ENCODE measurements at regions not wholly inside any gene's neighbourhood (a gene's known extent, or its start where the extent isn't known, plus 50 kb on each side); places are given as distances from the start of the nearest gene placed in this dataset.
A peak's percentile ranks its signal among the peaks of the same experiment; 100 is the strongest.

DNA sequence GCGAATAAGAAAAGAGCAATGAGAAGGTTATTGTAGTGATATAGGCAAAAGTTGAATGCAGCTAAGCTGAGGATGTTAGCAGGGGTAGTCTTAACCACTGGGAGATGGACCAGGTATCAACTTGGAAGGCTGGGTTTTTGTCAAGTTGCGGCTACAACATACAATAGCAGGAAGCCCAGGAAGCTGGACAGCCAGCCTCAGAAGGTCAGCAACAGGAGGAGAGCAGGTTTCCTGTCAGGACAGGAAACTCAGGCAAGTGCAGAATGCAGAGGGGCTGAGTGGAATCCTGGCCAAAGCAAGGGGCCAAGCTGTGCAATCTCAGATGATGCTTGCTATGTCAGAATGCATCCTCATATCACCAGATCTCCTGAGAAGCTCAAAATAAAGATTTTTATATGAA is 530.0 kb upstream of the ID2 start:
- H3K4me3 ChIP-seq (ENCODE audit: control insufficient read depth, low read depth, low read length) = no peak overlapping the region
- TF ChIP-seq, protein P1, sequence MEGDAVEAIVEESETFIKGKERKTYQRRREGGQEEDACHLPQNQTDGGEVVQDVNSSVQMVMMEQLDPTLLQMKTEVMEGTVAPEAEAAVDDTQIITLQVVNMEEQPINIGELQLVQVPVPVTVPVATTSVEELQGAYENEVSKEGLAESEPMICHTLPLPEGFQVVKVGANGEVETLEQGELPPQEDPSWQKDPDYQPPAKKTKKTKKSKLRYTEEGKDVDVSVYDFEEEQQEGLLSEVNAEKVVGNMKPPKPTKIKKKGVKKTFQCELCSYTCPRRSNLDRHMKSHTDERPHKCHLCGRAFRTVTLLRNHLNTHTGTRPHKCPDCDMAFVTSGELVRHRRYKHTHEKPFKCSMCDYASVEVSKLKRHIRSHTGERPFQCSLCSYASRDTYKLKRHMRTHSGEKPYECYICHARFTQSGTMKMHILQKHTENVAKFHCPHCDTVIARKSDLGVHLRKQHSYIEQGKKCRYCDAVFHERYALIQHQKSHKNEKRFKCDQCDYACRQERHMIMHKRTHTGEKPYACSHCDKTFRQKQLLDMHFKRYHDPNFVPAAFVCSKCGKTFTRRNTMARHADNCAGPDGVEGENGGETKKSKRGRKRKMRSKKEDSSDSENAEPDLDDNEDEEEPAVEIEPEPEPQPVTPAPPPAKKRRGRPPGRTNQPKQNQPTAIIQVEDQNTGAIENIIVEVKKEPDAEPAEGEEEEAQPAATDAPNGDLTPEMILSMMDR (conservative IDR thresholded peaks at IDR 0.05; ENCODE audit: control insufficient read depth, insufficient read depth, low read depth, low read length) = no peak
- no peak for DNase-seq (ENCODE audit: low read depth)

DNA sequence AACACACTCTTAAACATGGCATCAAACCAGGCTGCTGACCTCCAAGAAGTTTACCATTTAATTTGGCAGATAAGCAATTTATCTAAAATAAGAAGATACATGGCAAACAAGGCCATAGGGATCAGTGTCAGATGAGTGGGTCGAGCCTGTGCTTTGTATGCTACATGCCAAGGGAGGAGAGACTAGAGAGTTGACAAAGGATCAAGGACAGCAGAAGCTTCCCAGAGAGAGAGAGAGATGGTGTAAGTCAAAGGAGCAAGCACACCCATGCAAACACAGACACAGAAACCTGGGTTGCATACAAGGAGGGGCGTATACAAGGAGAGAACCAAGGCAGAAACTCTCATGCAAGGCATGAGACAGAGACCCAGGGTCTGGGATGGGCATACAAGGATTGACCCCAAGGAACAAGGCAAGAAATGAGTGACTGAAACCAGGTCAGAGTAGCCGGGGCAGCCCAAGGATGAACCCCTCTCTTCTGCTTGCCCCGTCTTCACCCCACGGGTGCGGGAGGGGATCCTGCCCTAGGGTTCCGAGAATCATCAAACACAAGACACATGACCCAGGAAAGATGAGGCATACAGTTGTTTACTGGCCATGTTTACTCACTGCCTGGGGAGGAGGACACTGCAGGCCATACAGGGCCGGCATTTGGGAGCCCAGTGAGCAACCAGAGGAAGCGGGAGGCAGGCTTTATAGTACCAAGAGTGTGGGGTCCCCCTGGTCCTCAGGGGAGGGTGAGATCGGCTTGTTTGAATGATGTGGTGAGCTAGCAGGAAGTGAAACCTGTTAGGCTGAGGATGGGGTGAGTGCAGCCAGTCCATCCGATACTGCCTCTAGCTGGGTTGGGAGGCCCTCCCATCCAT is 529.2 kb upstream of the ID2 start:
- H3K4me3 ChIP-seq (ENCODE audit: control insufficient read depth, low read depth, low read length) = no peak overlapping the region
- DNase-seq (ENCODE audit: low read depth) = no peak
- TF ChIP-seq, protein P1 (conservative IDR thresholded peaks at IDR 0.05; ENCODE audit: control insufficient read depth, insufficient read depth, low read depth, low read length) = no peak

GRCh38 chr2:8153258-8153718 is 528.6 kb upstream of the ID2 start:
- no peak overlapping the region for H3K4me3 ChIP-seq (ENCODE audit: control insufficient read depth, low read depth, low read length)
- no peak for DNase-seq (ENCODE audit: low read depth)
- TF ChIP-seq, protein P1 (conservative IDR thresholded peaks at IDR 0.05; ENCODE audit: control insufficient read depth, insufficient read depth, low read depth, low read length) = no peak

GRCh38 chr2:8154270-8154669 is 527.6 kb upstream of the ID2 start:
- no peak overlapping the region for H3K4me3 ChIP-seq (ENCODE audit: control insufficient read depth, low read depth, low read length)
- TF ChIP-seq, protein P1 (conservative IDR thresholded peaks at IDR 0.05; ENCODE audit: control insufficient read depth, insufficient read depth, low read depth, low read length) = no peak
- no peak for DNase-seq (ENCODE audit: low read depth)

GRCh38 chr2:8154936-8155335 is 526.9 kb upstream of the ID2 start:
- no peak overlapping the region for H3K4me3 ChIP-seq (ENCODE audit: control insufficient read depth, low read depth, low read length)
- peak; percentile 89 for DNase-seq (ENCODE audit: low read depth)
- TF ChIP-seq, protein P1 (conservative IDR thresholded peaks at IDR 0.05; ENCODE audit: control insufficient read depth, insufficient read depth, low read depth, low read length) = no peak

GRCh38 chr2:8157621-8158430 is 524.0 kb upstream of the ID2 start:
- no peak for DNase-seq (ENCODE audit: low read depth)
- H3K4me3 ChIP-seq (ENCODE audit: control insufficient read depth, low read depth, low read length) = no peak overlapping the region
- TF ChIP-seq, protein P1 (conservative IDR thresholded peaks at IDR 0.05; ENCODE audit: control insufficient read depth, insufficient read depth, low read depth, low read length) = no peak

Measured in fibroblast of mammary gland (primary cell).